GM12872 (cell line): ENCODE measurements at regions not wholly inside any gene's neighbourhood (a gene's known extent, or its start where the extent isn't known, plus 50 kb on each side); places are given as distances from the start of the nearest gene placed in this dataset.

Experiments used
- CTCF ChIP-seq: IDR thresholded peaks from 3 replicates; pipeline ENCODE4 v1.5.1; 2011; ENCODE audit warnings: low read depth, mild to moderate bottlenecking, low read length, moderate library complexity; ENCODE audit not compliant: insufficient read depth

GRCh38 chr12:71295953-71296352 is 138.2 kb upstream of the TSPAN8 start:
- no peak for TF ChIP-seq CTCF

GRCh38 chr12:71291746-71292145 is 133.9 kb upstream of the TSPAN8 start:
- TF ChIP-seq CTCF = no peak

- no peak for TF ChIP-seq CTCF
These were observed 126.1 kb upstream of the TSPAN8 start for GRCh38 chr12:71283883-71284282.

- no peak for TF ChIP-seq CTCF
These were observed 125.1 kb upstream of the TSPAN8 start for GRCh38 chr12:71282925-71283324.

GRCh38 chr12:71282020-71282419 is 124.2 kb upstream of the TSPAN8 start:
- TF ChIP-seq CTCF = no peak

- no peak for TF ChIP-seq CTCF
These were observed 123.6 kb upstream of the TSPAN8 start for GRCh38 chr12:71281425-71281824.

GRCh38 chr12:71277866-71278265 is 120.1 kb upstream of the TSPAN8 start:
- no peak for TF ChIP-seq CTCF

GRCh38 chr12:71276541-71276940 is 118.7 kb upstream of the TSPAN8 start:
- no peak for TF ChIP-seq CTCF
